ENCODE measurements at regions not wholly inside any gene's neighbourhood (a gene's known extent, or its start where the extent isn't known, plus 50 kb on each side); places are given as distances from the start of the nearest gene placed in this dataset.
"Not testable (repeated sequence)": the region's sequence is repeated elsewhere in the genome, so short reads cannot be mapped to it uniquely, and the experiment has no call there.

DNA sequence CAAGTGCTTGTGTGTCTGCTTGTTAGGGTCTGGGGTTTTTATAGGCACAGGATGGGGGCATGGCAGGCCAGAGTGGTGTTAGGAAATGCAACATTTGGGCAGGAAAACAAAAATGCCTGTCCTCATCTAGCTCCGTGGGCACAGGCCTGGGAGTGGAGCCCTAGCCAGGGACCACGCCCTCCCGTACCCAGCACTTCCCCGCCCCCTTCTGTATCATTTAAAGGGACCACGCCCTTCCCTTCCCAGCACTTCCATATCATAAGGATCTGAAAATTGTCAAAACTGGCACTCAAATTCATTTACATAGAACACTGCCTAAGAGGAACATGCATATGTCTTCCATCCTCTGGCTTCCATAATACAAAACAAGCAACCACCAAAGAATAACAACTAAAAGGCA is 185.8 kb downstream of the B3GLCT start:
- DNase-seq (ENCODE audit: extremely low read depth, low read depth) = no peak

DNA sequence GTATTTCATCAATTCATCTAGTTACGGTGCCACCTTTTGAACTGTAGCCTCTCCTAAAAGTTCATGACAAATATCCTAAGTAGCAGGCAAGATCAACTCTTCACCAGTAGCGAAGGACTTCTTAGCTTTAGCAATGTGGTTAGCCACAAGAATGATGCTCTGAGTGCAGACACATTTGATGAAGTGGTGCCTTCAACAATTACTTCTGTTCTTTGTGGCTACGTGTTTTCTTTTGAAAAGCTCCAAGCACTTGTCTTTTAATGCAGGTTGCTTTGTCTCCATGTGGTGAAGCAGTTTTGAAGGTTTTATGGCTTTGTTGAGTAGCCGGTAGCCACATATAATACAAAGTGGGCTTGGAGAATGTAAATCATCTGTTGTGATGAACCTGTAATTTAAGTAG is 194.7 kb downstream of the B3GLCT start:
- DNase-seq (ENCODE audit: extremely low read depth, low read depth) = no peak

DNA sequence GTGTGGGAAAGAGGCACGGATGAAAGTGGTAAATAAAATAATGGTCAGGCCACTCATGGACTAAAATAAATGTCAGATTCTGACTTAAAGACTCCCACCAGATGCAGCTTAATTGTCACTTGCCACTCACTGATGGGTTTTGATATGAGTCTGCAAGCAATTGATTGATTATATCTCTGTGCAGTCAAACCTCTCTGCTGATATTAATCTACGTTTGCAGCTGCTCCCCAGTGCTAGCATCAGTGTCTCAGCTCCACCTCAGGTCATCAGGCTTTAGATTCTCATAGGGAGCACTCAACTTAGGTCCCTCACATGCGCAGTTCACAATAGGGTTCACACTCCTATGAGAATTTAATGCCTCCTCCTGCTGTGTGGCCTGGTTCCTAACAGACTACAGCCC is 195.3 kb downstream of the B3GLCT start:
- no peak for DNase-seq (ENCODE audit: extremely low read depth, low read depth)

DNA sequence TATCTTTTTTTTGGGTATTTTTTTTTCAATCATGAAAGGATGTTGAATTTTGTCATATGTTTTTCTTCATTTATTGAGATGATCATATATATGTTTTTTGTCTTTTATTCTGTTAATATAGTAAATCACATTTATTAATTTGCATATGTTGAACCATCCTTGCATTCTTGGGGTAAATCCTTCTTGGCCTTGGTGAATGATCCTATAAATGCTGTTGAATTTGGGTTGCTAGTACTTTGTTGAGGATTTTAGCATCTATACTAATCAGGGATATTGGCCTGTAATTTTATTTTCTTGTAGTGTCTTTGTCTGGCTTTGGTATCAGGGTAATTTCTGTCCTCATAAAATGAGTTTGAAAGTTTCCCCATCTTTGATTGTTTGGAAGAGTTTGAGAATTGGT is 199.9 kb downstream of the B3GLCT start:
- DNase-seq (ENCODE audit: extremely low read depth, low read depth) = no peak

GRCh38 chr13:31403711-31404110 is 203.9 kb downstream of the B3GLCT start:
- not testable (repeated sequence) for DNase-seq (ENCODE audit: extremely low read depth, low read depth)

DNA sequence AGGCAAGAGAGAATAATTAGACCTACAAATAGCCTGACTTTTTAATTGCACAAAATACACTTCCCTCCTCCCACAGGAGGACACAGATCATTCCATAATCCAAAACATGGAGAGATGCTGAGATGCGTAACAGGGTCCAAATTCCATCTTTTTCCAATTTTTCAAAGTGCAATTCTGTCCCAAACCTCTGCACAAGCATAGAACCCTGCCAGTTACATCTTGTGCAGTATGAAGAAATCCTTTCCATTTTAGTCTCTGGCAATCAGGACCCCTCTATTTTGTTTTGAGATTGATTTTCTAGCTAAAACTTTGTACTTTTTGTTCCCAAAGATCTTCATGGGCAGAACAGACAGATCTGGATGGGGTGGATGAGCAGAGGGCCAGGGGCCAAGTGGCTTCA is 209.2 kb downstream of the B3GLCT start:
- DNase-seq (ENCODE audit: extremely low read depth, low read depth) = no peak

GRCh38 chr13:31409678-31410356 is 210.0 kb downstream of the B3GLCT start:
- DNase-seq (ENCODE audit: extremely low read depth, low read depth) = no peak

DNA sequence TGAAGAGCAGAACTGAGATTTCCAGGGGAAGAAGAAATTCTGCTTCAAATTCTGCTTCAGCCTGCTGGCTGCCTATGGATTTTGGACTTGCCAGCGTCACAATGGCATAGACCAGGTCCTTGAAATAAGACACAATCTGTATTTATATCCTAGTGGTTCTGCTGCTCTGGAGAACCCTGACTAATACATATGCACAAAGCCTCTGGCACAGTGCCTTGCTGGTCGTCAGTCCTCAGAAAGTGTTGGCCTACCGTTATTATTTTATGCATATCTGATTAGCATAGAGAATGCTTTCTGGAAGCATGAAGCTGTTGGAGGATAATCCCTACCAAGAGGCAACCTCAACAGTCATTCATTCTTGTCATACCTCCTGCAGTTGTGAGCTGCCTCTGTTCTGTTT is 213.7 kb downstream of the B3GLCT start:
- no peak for DNase-seq (ENCODE audit: extremely low read depth, low read depth)

DNA sequence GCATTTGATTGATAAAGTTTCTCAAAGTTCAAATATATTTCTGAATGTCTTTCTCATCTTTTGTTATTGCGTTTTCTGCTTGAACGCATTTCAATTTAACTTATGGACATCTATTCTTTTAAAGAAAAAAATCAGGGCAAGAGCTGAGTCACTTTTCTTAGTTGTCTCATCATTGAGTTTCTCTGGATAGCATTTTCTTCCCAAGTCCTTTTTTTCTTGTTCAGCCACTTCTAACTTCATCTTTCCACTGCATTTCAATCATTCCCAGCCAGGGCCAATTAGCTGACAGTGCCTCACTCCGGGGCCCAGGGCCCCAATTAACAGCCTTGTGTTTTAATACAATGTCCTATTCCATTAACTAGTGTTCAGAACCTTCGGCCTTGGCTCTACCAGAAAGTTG is 216.3 kb downstream of the B3GLCT start:
- no peak for DNase-seq (ENCODE audit: extremely low read depth, low read depth)

DNA sequence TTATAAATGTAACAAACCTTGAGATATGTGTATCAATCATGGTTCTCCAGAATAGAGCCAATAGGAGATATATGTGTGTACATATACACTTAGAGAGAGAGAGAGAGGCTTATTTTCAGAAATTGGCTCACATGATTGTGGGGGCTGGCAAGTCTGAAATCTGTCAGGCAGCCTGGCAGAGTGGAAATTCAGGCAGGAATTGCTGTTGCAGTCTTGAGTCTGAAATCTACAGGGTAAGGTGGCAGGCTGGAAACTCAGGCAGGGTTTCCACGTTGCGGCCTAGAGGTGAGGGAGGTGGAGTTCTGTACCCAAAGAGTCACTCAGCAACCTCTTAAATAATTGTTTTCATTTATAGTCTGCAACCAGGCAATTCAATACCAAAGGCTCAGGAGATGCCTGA is 218.4 kb downstream of the B3GLCT start:
- no peak for DNase-seq (ENCODE audit: extremely low read depth, low read depth)

GRCh38 chr13:31421756-31422155 is 222.0 kb downstream of the B3GLCT start:
- no peak for DNase-seq (ENCODE audit: extremely low read depth, low read depth)

GRCh38 chr13:31424130-31424729 is 224.5 kb downstream of the B3GLCT start:
- peak; percentile 62 for DNase-seq (ENCODE audit: extremely low read depth, low read depth)

DNA sequence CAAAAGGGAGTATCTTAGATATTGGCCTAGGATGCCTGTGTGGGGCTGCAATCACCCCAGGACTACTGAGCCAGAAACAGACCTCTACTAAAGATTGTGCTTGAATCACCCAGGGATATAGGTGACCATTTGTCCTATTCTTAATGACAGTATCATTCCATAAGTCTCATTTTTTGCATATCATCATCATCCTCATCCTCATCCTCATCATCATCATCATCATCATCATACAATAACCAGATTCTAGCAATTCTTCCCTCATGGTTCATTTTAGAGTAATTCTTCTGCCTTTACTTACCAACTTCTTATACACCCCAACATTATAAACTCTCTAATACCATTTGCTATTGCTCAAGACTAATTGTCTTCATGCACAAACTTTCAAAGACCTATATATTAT is 226.6 kb downstream of the B3GLCT start:
- no peak for DNase-seq (ENCODE audit: extremely low read depth, low read depth)

- DNase-seq (ENCODE audit: extremely low read depth, low read depth) = no peak
These were observed 227.7 kb downstream of the B3GLCT start for GRCh38 chr13:31427151-31428100.

- DNase-seq (ENCODE audit: extremely low read depth, low read depth) = peak; percentile 27
These were observed 232.0 kb downstream of the B3GLCT start for GRCh38 chr13:31431722-31432137.

DNA sequence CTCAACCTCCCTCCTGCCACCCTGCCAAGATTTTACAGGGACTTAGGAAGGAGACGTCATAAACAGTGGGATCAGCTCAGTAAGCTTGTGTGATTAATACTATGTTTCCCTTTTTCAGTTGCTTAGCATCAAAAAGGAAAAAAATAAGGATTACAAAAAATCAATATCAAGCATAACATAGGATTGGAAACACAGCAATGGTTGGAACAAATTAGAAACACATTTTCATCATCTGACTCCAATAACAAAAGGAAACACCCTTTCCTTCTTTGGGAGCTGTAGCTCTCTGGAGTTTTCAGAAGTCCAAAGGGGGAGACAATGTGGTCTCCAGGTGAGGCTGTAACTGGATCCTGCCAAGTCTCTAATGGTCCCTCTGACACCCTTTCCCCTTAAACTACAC is 233.4 kb downstream of the B3GLCT start:
- no peak for DNase-seq (ENCODE audit: extremely low read depth, low read depth)

- no peak for DNase-seq (ENCODE audit: extremely low read depth, low read depth)
These were observed 234.0 kb downstream of the B3GLCT start for GRCh38 chr13:31433746-31434145.

DNA sequence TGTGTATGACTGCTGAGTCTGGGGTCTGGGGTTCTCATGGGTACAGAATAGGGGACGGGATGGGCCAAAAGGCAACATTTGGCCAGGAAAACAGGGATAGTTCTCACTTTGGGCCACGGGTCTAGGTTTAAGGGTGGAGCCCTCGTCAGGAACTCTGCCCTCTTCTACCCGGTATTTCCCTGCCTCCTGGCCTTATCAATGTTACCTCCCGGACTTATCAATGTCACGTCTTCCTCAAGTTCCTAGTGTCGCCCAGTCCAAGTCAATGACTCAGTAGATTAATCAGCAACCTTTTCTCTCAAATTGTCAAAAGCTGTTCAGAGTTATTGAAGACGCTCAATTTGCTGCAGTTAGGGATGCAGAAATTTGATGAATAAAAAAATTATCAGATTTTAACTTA is 234.8 kb downstream of the B3GLCT start:
- DNase-seq (ENCODE audit: extremely low read depth, low read depth) = no peak

- DNase-seq (ENCODE audit: extremely low read depth, low read depth) = no peak
These were observed 235.8 kb downstream of the B3GLCT start for GRCh38 chr13:31435536-31435935.

DNA sequence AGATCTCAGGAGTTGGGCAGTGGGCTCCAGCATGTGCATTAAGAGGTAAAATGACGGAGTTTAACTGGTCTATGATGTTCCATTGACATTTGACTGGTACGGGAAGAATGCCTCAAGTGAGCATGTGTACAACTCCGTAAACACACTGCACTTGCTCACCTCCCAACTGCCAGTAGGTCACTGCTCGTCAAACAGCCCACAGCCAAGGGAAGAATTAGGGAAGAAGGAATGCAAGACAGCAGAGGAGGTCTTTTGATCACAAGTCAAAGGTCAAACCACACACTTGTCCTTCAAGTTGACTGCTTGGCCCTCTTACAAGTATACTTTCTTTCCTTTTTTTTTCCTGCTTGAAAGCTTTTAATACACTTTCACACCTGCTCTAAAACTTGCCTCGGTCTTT is 236.7 kb downstream of the B3GLCT start:
- no peak for DNase-seq (ENCODE audit: extremely low read depth, low read depth)

DNA sequence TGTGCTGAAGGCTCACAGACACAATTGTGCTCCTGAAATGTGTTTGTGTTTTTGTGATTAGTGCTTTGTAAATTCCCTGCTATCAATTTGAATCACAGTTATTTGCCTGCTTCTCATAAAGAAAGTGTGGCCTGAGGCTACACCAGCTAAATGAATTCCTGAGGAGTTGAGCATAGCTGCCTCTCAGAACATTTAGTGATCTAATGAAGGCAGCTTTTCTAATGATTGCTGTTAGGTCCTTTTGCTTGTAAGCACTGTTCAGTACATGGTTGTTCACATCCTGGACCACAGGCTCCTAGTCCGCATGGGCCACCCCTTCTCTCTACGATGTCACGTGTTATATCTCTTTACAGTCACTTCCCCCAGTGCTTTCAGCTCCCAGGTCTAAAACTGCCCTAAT is 238.2 kb downstream of the B3GLCT start:
- no peak for DNase-seq (ENCODE audit: extremely low read depth, low read depth)

DNA sequence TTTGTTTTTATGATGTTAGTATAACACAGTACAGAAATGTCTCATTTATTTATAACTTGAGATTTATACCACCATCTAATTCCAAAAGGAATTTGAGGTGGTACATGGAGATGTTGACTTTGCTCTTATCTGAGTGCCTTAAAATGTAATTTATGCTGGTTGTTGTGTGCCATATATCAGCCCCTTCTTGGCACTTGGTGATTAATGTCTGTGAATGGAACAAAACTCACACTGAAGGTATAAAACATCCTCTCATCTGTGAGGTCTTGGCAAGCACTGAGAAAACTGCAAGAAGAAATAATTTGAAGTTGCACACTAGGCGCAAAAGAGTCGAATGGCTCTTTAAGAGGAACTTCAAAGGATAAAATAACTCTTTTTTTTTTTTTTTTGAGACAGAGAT is 240.4 kb downstream of the B3GLCT start:
- no peak for DNase-seq (ENCODE audit: extremely low read depth, low read depth)

All from NCI-H460 (cell line).